NT2/D1 (cell line): ENCODE measurements at regions not wholly inside any gene's neighbourhood (a gene's known extent, or its start where the extent isn't known, plus 50 kb on each side); places are given as distances from the start of the nearest gene placed in this dataset.
"Not testable (repeated sequence)": the region's sequence is repeated elsewhere in the genome, so short reads cannot be mapped to it uniquely, and the experiment has no call there.

Source experiments
- DNase-seq: peaks from one replicate; pipeline ENCODE4 v3.0.0-alpha.2; 2011; ENCODE audit warnings: low read depth, low spot score
- H3K27me3 ChIP-seq: 2 replicates; pipeline ENCODE4 v1.6.0; 2011; ENCODE audit warnings: mild to moderate bottlenecking; ENCODE audit not compliant: insufficient read length, insufficient read depth
- H3K36me3 ChIP-seq: 2 replicates; pipeline ENCODE4 v1.6.1; 2011; ENCODE audit warnings: mild to moderate bottlenecking, low read length, mixed read lengths; ENCODE audit not compliant: insufficient read depth, insufficient read length
- H3K4me1 ChIP-seq: 2 replicates; pipeline ENCODE4 v1.5.1; 2011; ENCODE audit not compliant: insufficient read depth, insufficient read length
- H3K4me3 ChIP-seq: 2 replicates; pipeline ENCODE4 v1.5.1; 2011; ENCODE audit warnings: low read depth; ENCODE audit not compliant: insufficient read length
- H3K9ac ChIP-seq: 2 replicates; pipeline ENCODE4 v1.6.0; 2011; ENCODE audit warnings: low read depth; ENCODE audit not compliant: insufficient read length
- H3K9me3 ChIP-seq: 2 replicates; pipeline ENCODE4 v1.5.1; 2011; ENCODE audit warnings: mild to moderate bottlenecking, low read length; ENCODE audit not compliant: insufficient read depth
- SUZ12 ChIP-seq: IDR thresholded peaks from 2 replicates; pipeline ENCODE4 v1.6.1; 2011; ENCODE audit not compliant: insufficient read length, insufficient read depth; ENCODE audit errors: extremely low read depth
- YY1 ChIP-seq: IDR thresholded peaks from 2 replicates; pipeline ENCODE4 v1.6.1; 2011; ENCODE audit not compliant: insufficient read length, insufficient read depth
- ZNF274 ChIP-seq: IDR thresholded peaks from 2 replicates; pipeline ENCODE4 v1.6.1; 2011; ENCODE audit warnings: mild to moderate bottlenecking, low read depth, low read length

- TF ChIP-seq YY1 (no peak), ZNF274 (no peak), SUZ12 (no peak)
- Histone ChIP-seq H3K9me3 (peaks cover 30% of the 10 kb centered on the region), H3K4me3 (no peak overlapping the region), H3K9ac (no peak overlapping the region), H3K4me1 (no peaks in the 10 kb centered on the region), H3K27me3 (no peaks in the 10 kb centered on the region), H3K36me3 (no peaks in the 10 kb centered on the region)
- DNase-seq = no peak
Measured at GRCh38 chr21:28132713-28133112, 860.0 kb downstream of the LTN1 start.

- no peak overlapping the region for H3K9ac ChIP-seq
- TF ChIP-seq SUZ12 (no peak), YY1 (no peak), ZNF274 (no peak)
- DNase-seq = no peak
- H3K27me3 ChIP-seq = no peaks in the 10 kb centered on the region
- no peaks in the 10 kb centered on the region for H3K4me1 ChIP-seq
- no peaks in the 10 kb centered on the region for H3K36me3 ChIP-seq
- no peak overlapping the region for H3K4me3 ChIP-seq
- H3K9me3 ChIP-seq = peaks cover 23% of the 10 kb centered on the region; the same call in 1 of the 2 replicates
Measured at GRCh38 chr21:28127175-28127785, 865.4 kb downstream of the LTN1 start.

DNA sequence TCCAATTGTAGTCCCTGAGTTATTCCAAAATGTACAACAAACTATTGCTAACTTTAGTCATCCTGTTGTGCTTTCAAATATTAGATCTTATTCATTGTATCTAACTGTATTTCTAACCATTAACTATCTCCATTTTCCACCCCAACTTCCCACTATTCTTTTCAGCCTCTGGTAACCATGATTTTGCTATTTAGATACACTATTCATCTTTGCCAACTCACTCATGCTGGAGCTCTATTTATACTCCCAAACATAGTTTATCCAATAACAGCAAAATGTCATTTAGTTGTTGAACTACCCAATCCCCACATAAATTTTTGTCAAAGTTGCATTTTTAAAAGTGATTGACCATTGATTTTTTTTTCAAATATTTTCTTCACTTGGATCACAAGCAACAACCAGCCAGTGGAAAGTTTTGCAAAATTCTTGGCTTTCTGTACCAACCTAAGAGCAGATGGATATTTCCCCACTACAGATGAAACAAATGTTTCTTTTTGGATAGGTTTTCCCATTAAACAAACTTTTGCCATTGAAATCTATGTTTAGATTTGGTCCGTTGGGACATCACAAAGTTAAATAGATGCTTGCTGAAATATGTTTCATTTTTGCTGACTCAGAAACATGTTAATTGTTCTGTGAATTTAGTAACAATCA is 866.0 kb downstream of the LTN1 start:
- no peaks in the 10 kb centered on the region for H3K36me3 ChIP-seq
- H3K4me1 ChIP-seq = no peaks in the 10 kb centered on the region
- no peak overlapping the region for H3K4me3 ChIP-seq
- TF ChIP-seq YY1 (no peak), ZNF274 (no peak), SUZ12 (no peak)
- peaks cover 17% of the 10 kb centered on the region; the same call in 1 of the 2 replicates for H3K9me3 ChIP-seq
- H3K9ac ChIP-seq = no peak overlapping the region
- no peak for DNase-seq
- no peaks in the 10 kb centered on the region for H3K27me3 ChIP-seq

DNA sequence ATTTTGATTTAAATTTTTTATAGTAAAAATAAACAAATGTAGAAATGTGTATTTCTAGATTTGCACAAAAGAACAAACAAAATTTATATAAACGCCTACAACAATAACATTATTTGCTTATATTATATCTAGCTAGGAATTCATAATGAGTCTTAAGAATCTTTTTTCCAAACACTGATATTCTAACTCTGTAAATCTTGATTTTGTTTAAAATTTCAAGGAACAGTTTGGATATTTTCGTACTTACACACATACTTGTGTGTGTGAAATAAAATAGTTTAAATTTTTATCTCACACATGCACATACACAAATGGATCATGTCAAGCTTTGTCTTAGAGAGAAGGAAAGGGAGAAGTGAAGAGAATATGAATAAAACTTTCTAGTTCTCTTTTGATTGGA is 868.1 kb downstream of the LTN1 start:
- H3K9me3 ChIP-seq = no peaks in the 10 kb centered on the region
- no peak for DNase-seq
- no peak for TF ChIP-seq YY1
- TF ChIP-seq SUZ12 = no peak
- no peak for TF ChIP-seq ZNF274
- H3K4me3 ChIP-seq = no peak overlapping the region
- no peaks in the 10 kb centered on the region for H3K27me3 ChIP-seq
- H3K4me1 ChIP-seq = no peaks in the 10 kb centered on the region
- H3K36me3 ChIP-seq = no peaks in the 10 kb centered on the region
- H3K9ac ChIP-seq = no peak overlapping the region

DNA sequence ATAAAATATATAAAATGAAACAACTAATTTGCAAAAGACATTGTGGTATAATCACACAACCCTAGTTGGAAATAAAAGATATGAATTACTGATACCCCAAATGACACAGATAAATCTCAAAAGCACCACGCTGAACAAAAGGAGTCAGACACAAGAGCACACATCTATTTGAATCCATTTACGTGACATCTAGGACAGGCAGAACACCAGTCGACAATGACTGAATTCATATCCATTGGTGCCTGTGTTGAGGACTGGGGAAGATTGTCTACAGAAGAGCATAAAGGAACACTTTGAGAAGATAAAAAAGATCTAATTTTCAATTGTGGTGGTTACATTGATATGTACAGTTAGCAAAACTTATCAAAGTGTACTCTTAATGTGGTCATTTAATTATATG is 874.1 kb downstream of the LTN1 start:
- TF ChIP-seq SUZ12 (no peak), ZNF274 (no peak), YY1 (no peak)
- Histone ChIP-seq H3K9me3 (no peaks in the 10 kb centered on the region), H3K4me3 (no peak overlapping the region), H3K27me3 (no peaks in the 10 kb centered on the region), H3K36me3 (no peaks in the 10 kb centered on the region), H3K9ac (no peak overlapping the region), H3K4me1 (no peaks in the 10 kb centered on the region)
- no peak for DNase-seq

DNA sequence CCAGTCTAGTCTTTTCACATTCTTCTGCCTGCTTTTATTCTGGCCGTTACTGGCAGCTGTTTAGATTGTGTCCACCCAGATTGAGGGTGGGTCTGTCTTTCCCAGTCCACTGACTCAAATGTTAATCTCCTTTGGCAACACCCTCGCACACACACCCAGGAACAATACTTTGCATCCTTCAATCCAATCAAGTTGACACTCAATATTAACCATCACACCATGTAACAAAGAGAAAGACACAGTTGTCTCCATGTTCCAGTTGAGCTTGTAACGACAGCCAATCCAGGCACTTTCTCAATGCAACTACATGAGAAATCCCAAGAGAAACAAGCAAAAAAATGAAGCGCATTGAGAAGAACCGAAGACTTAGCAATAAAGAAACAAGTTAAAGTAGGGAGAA is 877.7 kb downstream of the LTN1 start:
- not testable (repeated sequence) for H3K4me3 ChIP-seq, H3K36me3 ChIP-seq, H3K9me3 ChIP-seq, H3K9ac ChIP-seq, DNase-seq, H3K4me1 ChIP-seq, H3K27me3 ChIP-seq

- no peaks in the 10 kb centered on the region for H3K27me3 ChIP-seq
- no peaks in the 10 kb centered on the region for H3K4me1 ChIP-seq
- H3K4me3 ChIP-seq = no peak overlapping the region
- TF ChIP-seq YY1 (no peak), SUZ12 (no peak), ZNF274 (no peak)
- H3K9me3 ChIP-seq = no peaks in the 10 kb centered on the region
- no peak for DNase-seq
- no peak overlapping the region for H3K9ac ChIP-seq
- H3K36me3 ChIP-seq = no peaks in the 10 kb centered on the region
Measured at GRCh38 chr21:28113718-28114117, 879.0 kb downstream of the LTN1 start.

- no peaks in the 10 kb centered on the region for H3K27me3 ChIP-seq
- H3K9me3 ChIP-seq = no peaks in the 10 kb centered on the region
- H3K36me3 ChIP-seq = no peaks in the 10 kb centered on the region
- no peak overlapping the region for H3K4me3 ChIP-seq
- no peaks in the 10 kb centered on the region for H3K4me1 ChIP-seq
- no peak overlapping the region for H3K9ac ChIP-seq
- no peak for TF ChIP-seq YY1
- no peak for DNase-seq
Measured at GRCh38 chr21:28112511-28112910, 880.2 kb downstream of the LTN1 start.
